ENCODE measurements at regions not wholly inside any gene's neighbourhood (a gene's known extent, or its start where the extent isn't known, plus 50 kb on each side); places are given as distances from the start of the nearest gene placed in this dataset.

DNA sequence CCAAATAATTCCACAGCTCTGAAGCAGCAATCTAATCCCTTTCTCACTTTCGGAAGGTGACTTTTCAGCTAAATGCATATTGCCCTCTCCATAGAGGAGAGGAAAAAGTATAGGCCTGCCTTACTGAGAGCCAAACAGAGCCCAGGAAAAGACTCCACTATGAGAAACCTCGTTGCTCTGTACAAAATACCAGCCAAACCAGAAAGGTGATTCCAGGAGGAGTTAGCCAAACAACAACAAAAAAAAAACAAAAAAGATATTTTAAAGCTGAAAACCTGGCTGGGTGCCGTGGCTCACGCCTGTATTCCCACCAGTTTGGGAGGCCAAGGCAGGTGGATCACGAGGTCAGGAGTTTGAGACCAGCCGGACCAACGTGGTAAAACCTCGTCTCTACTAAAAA lies 70.5 kb downstream of the HOXA1 start:
- TF ChIP-seq, protein P1, sequence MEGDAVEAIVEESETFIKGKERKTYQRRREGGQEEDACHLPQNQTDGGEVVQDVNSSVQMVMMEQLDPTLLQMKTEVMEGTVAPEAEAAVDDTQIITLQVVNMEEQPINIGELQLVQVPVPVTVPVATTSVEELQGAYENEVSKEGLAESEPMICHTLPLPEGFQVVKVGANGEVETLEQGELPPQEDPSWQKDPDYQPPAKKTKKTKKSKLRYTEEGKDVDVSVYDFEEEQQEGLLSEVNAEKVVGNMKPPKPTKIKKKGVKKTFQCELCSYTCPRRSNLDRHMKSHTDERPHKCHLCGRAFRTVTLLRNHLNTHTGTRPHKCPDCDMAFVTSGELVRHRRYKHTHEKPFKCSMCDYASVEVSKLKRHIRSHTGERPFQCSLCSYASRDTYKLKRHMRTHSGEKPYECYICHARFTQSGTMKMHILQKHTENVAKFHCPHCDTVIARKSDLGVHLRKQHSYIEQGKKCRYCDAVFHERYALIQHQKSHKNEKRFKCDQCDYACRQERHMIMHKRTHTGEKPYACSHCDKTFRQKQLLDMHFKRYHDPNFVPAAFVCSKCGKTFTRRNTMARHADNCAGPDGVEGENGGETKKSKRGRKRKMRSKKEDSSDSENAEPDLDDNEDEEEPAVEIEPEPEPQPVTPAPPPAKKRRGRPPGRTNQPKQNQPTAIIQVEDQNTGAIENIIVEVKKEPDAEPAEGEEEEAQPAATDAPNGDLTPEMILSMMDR (IDR thresholded peaks at IDR 0.05): no peak
- no peak for TF ChIP-seq POLR2A (IDR thresholded peaks at IDR 0.05)

Measured in uterus (tissue), 2 donors.